Choroid plexus epithelial cell (primary cell): ENCODE measurements at regions not wholly inside any gene's neighbourhood (a gene's known extent, or its start where the extent isn't known, plus 50 kb on each side); places are given as distances from the start of the nearest gene placed in this dataset.

Experiments used
- DNase-seq: peaks from one replicate; pipeline ENCODE4 v3.0.0-alpha.2; 2010; ENCODE audit warnings: low read depth
- H3K4me3 ChIP-seq: 2 replicates; pipeline ENCODE4 v1.5.1; 2011; ENCODE audit warnings: low read depth, mild to moderate bottlenecking, control low read depth, low read length, moderate library complexity
- CTCF ChIP-seq: conservative IDR thresholded peaks from 2 replicates; pipeline ENCODE4 v1.5.1; 2011; ENCODE audit warnings: low read depth, mild to moderate bottlenecking, control low read depth, inconsistent platforms, low read length, moderate library complexity

DNA sequence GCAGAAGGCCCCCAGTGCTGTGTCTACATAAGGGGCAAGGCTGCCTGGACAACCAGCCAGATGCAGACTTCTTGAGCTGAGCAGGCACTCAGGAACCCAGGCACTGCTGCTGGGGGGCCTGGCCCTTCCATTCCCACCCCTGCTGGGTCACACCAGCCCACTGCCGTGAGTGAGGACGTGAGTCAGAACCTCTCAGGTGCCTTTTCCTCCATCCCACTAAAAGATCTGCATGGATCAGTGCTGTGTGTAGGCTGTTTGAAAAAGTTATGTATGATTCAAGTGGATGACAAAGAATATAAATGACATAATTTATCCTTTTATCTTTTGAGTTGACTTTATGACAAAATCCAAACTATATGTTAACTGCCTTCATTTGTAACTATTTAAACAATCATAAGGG, 499.3 kb downstream of the INHBA start:
- no peak for DNase-seq
- no peak overlapping the region for H3K4me3 ChIP-seq
- no peak for TF ChIP-seq CTCF

GRCh38 chr7:41201021-41201420, 501.9 kb downstream of the INHBA start:
- no peak for TF ChIP-seq CTCF
- DNase-seq: no peak
- no peak overlapping the region for H3K4me3 ChIP-seq

DNA sequence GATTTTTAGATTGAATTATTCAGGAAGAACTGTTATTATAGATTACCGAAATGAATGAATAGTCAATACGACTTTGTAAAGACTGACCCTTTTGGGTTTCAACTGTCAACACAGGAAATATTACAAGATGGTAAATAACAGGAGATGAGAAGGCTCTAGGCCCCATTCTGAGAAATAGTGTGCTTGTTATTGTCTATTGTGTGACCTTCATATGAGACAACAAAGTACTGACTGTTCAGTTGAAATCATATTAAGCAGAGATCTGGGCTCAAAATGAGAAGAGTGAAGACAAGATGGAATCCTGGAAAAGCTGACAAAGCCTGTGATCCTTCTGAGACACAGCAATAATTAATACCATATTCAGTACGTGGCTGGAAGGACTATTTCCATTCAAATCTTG, 503.8 kb downstream of the INHBA start:
- no peak for TF ChIP-seq CTCF
- no peak for DNase-seq
- no peak overlapping the region for H3K4me3 ChIP-seq

- no peak for TF ChIP-seq CTCF
- no peak overlapping the region for H3K4me3 ChIP-seq
- no peak for DNase-seq
These were observed 504.4 kb downstream of the INHBA start for GRCh38 chr7:41198502-41198901.

- TF ChIP-seq CTCF: no peak
- DNase-seq: no peak
- no peak overlapping the region for H3K4me3 ChIP-seq
These were observed 505.1 kb downstream of the INHBA start for GRCh38 chr7:41197769-41198168.

- no peak for DNase-seq
- no peak for TF ChIP-seq CTCF
- H3K4me3 ChIP-seq: no peak overlapping the region
These were observed 509.1 kb downstream of the INHBA start for GRCh38 chr7:41193738-41194282.

DNA sequence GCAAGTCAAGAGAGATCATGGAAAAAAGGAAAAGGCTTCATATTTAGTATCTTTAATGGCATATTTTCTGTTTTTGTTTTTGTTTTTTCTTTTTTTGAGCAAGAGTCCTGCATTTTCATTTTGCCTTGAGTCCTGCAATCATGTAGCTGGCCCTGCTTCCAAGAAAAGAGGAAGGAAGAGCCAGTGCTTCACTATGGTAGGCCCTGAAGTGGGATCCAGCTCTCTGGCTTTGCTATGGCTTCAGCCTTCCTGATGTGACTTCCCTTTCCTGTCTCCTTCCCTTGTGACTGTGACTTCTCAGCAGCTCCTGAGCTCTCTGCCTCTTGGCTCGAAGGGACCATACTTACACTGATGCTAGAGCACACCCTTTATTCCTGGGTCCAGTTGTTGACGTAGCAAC, 512.3 kb downstream of the INHBA start:
- TF ChIP-seq CTCF: no peak
- DNase-seq: no peak
- H3K4me3 ChIP-seq: no peak overlapping the region
